HL-60 (cell line): ENCODE measurements at regions not wholly inside any gene's neighbourhood (a gene's known extent, or its start where the extent isn't known, plus 50 kb on each side); places are given as distances from the start of the nearest gene placed in this dataset.

Source experiments
- DNase-seq, 2 experiments: peaks; one replicate each; pipeline ENCODE4 v3.0.0-alpha.2; 2010 to 2020; ENCODE audit warnings: low read depth in 1 of 2, low spot score in 1 of 2
- H3K27ac ChIP-seq: fragments of 250-450 bp; sonication (Bioruptor Pico); replicated peaks from 2 replicates; pipeline ENCODE4 v1.5.1; 2020; ENCODE audit warnings: mild to moderate bottlenecking, moderate library complexity
- H3K27me3 ChIP-seq: fragments of 250-450 bp; sonication (Bioruptor Pico); 2 replicates; pipeline ENCODE4 v1.5.1; 2021; ENCODE audit warnings: mild to moderate bottlenecking, moderate library complexity; ENCODE audit not compliant: insufficient read depth, poor library complexity, severe bottlenecking
- H3K4me3 ChIP-seq: replicated peaks from 2 replicates; pipeline ENCODE4 v1.5.1; 2011; ENCODE audit warnings: mild to moderate bottlenecking, control low read depth, low read length; ENCODE audit not compliant: insufficient read depth
- GABPA ChIP-seq: IDR thresholded peaks from 2 replicates; pipeline ENCODE4 v1.6.1; 2012; ENCODE audit warnings: low read depth
- POLR2AphosphoS5 ChIP-seq: IDR thresholded peaks from 2 replicates; pipeline ENCODE4 v1.6.1; 2012; ENCODE audit warnings: low read depth
- REST ChIP-seq: IDR thresholded peaks from 2 replicates; pipeline ENCODE4 v1.6.1; 2012; ENCODE audit warnings: low read depth; ENCODE audit not compliant: insufficient replicate concordance
- SPI1 ChIP-seq: IDR thresholded peaks from 2 replicates; pipeline ENCODE4 v1.6.1; 2012; ENCODE audit warnings: low read depth, mild to moderate bottlenecking, borderline replicate concordance
- TF ChIP-seq, protein P1 (sequence below): IDR thresholded peaks from one replicate; pipeline ENCODE4 v1.5.1; 2011; ENCODE audit warnings: low read length, control low read depth, inconsistent platforms; ENCODE audit not compliant: insufficient read depth

GRCh38 chr9:86649913-86650312 is 295.7 kb upstream of the TUT7 start:
- Histone ChIP-seq H3K27ac (no peak overlapping the region), H3K27me3 (no peaks in the 10 kb centered on the region), H3K4me3 (no peak overlapping the region)
- no peak for TF ChIP-seq GABPA
- no peak for TF ChIP-seq POLR2AphosphoS5
- TF ChIP-seq, protein P1, sequence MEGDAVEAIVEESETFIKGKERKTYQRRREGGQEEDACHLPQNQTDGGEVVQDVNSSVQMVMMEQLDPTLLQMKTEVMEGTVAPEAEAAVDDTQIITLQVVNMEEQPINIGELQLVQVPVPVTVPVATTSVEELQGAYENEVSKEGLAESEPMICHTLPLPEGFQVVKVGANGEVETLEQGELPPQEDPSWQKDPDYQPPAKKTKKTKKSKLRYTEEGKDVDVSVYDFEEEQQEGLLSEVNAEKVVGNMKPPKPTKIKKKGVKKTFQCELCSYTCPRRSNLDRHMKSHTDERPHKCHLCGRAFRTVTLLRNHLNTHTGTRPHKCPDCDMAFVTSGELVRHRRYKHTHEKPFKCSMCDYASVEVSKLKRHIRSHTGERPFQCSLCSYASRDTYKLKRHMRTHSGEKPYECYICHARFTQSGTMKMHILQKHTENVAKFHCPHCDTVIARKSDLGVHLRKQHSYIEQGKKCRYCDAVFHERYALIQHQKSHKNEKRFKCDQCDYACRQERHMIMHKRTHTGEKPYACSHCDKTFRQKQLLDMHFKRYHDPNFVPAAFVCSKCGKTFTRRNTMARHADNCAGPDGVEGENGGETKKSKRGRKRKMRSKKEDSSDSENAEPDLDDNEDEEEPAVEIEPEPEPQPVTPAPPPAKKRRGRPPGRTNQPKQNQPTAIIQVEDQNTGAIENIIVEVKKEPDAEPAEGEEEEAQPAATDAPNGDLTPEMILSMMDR = no peak
- no peak for TF ChIP-seq SPI1
- TF ChIP-seq REST = no peak
- DNase-seq = no peak

- Histone ChIP-seq H3K27ac (no peak overlapping the region), H3K27me3 (no peaks in the 10 kb centered on the region), H3K4me3 (no peak overlapping the region)
- TF ChIP-seq REST = no peak
- TF ChIP-seq, protein P1 = no peak
- no peak for TF ChIP-seq GABPA
- no peak for TF ChIP-seq POLR2AphosphoS5
- no peak for TF ChIP-seq SPI1
- DNase-seq = no peak
Measured at GRCh38 chr9:86648828-86649170, 294.6 kb upstream of the TUT7 start.

DNA sequence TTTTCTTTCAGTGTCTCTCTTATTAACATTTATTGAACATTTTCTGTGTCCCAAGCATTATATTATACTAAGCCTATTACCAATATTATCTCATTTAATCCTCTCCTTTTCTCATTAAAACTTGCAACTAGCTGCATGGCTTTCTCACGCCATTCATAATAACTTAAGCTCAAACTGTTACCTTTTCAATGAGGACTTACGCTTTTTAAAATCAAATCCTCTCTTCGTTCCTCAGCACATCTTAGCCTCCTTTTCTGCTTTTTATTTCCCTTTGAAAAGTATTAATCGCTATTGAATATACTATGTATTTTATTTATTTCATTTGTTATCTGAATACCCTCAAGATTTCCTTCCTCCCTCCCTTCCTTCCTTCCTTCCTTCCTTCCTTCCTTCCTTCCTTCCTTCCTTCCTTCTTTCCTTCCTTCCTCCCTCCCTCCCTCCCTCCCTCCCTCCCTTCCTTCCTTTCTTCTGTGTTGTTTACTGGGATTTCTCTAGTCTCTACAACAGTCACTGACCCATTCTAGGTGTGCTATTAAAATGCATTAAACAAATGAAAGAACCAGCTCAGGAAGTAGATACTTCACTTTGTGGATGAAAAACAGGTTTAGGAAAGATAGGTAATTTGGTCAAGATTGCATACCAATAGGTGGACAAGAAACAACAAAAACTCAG is 294.1 kb upstream of the TUT7 start:
- Histone ChIP-seq H3K4me3 (no peak overlapping the region), H3K27me3 (no peaks in the 10 kb centered on the region), H3K27ac (no peak overlapping the region)
- DNase-seq = no peak
- TF ChIP-seq REST (no peak), GABPA (no peak), SPI1 (no peak), POLR2AphosphoS5 (no peak)
- TF ChIP-seq, protein P1 = no peak
